ENCODE measurements at regions not wholly inside any gene's neighbourhood (a gene's known extent, or its start where the extent isn't known, plus 50 kb on each side); places are given as distances from the start of the nearest gene placed in this dataset.

GRCh38 chr14:27065886-27066285 is 468.1 kb upstream of the NOVA1 start:
- Histone ChIP-seq H3K36me3 (no peaks in the 10 kb centered on the region), H3K9me3 (no peaks in the 10 kb centered on the region), H3K4me3 (ENCODE audit: low read depth, low read length) (no peak overlapping the region), H3K4me1 (no peaks in the 10 kb centered on the region), H3K27me3 (no peaks in the 10 kb centered on the region)
- TF ChIP-seq CTCF (IDR thresholded peaks at IDR 0.05; ENCODE audit: low read depth, low read length), result no peak
- no peak for DNase-seq

- no peaks in the 10 kb centered on the region for H3K27me3 ChIP-seq
- no peak for DNase-seq
- no peak for TF ChIP-seq CTCF (IDR thresholded peaks at IDR 0.05; ENCODE audit: low read depth, low read length)
- no peaks in the 10 kb centered on the region for H3K9me3 ChIP-seq
- H3K4me3 ChIP-seq (ENCODE audit: low read depth, low read length), result no peak overlapping the region
- H3K36me3 ChIP-seq, result no peaks in the 10 kb centered on the region
- no peaks in the 10 kb centered on the region for H3K4me1 ChIP-seq
Observed at GRCh38 chr14:27067961-27068360, 470.1 kb upstream of the NOVA1 start.

- TF ChIP-seq CTCF (IDR thresholded peaks at IDR 0.05; ENCODE audit: low read depth, low read length), result no peak
- no peak for DNase-seq
- Histone ChIP-seq H3K4me1 (no peaks in the 10 kb centered on the region), H3K4me3 (ENCODE audit: low read depth, low read length) (no peak overlapping the region), H3K9me3 (no peaks in the 10 kb centered on the region), H3K27me3 (no peaks in the 10 kb centered on the region), H3K36me3 (no peaks in the 10 kb centered on the region)
Observed at GRCh38 chr14:27072589-27072988, 474.8 kb upstream of the NOVA1 start.

GRCh38 chr14:27075503-27075902 is 477.7 kb upstream of the NOVA1 start:
- no peaks in the 10 kb centered on the region for H3K9me3 ChIP-seq
- no peaks in the 10 kb centered on the region for H3K36me3 ChIP-seq
- no peak for TF ChIP-seq CTCF (IDR thresholded peaks at IDR 0.05; ENCODE audit: low read depth, low read length)
- no peak for DNase-seq
- H3K4me3 ChIP-seq (ENCODE audit: low read depth, low read length), result no peak overlapping the region
- H3K27me3 ChIP-seq, result no peaks in the 10 kb centered on the region
- H3K4me1 ChIP-seq, result no peaks in the 10 kb centered on the region

GRCh38 chr14:27077214-27077613 is 479.4 kb upstream of the NOVA1 start:
- Histone ChIP-seq H3K4me1 (no peaks in the 10 kb centered on the region), H3K27me3 (no peaks in the 10 kb centered on the region), H3K4me3 (ENCODE audit: low read depth, low read length) (no peak overlapping the region), H3K36me3 (no peaks in the 10 kb centered on the region), H3K9me3 (no peaks in the 10 kb centered on the region)
- TF ChIP-seq CTCF (IDR thresholded peaks at IDR 0.05; ENCODE audit: low read depth, low read length), result no peak
- no peak for DNase-seq

GRCh38 chr14:27077710-27078109 is 479.9 kb upstream of the NOVA1 start:
- no peak for TF ChIP-seq CTCF (IDR thresholded peaks at IDR 0.05; ENCODE audit: low read depth, low read length)
- Histone ChIP-seq H3K4me1 (no peaks in the 10 kb centered on the region), H3K4me3 (ENCODE audit: low read depth, low read length) (no peak overlapping the region), H3K36me3 (no peaks in the 10 kb centered on the region), H3K9me3 (peaks cover 4% of the 10 kb centered on the region; the same call in 1 of the 2 replicates), H3K27me3 (no peaks in the 10 kb centered on the region)
- no peak for DNase-seq
